Stimulated activated naive B cell treated with anti-CD40 and anti-IgM and Interleukin-4, amounts not matched to agents 10 μg/mL and 1 μg/mL and 100 μg/mL, for 72 hours (primary cell): ENCODE measurements at regions not wholly inside any gene's neighbourhood (a gene's known extent, or its start where the extent isn't known, plus 50 kb on each side); places are given as distances from the start of the nearest gene placed in this dataset.

ENCODE experiments used
- ATAC-seq, 2 donors: fragments of 150-1000 bp; cut with Tn5 transposase; replicated peaks; 2 replicates each; pipeline ENCODE4 v1.10.0; 2021; ENCODE audit warnings: moderate library complexity in 1 of 2
- DNase-seq: peaks from one replicate; pipeline ENCODE4 v3.0.0; 2021
- H3K27ac Mint-ChIP-seq: one replicate; pipeline ENCODE4 v1.8.0; 2022; ENCODE audit warnings: mild to moderate bottlenecking, mixed read lengths
- H3K27me3 Mint-ChIP-seq, 2 donors: one replicate each; pipeline ENCODE4 v1.8.0; 2022; ENCODE audit warnings: mixed read lengths in 2 of 2
- H3K36me3 Mint-ChIP-seq, 2 donors: one replicate each; pipeline ENCODE4 v1.8.0; 2022; ENCODE audit warnings: mixed read lengths in 2 of 2, mild to moderate bottlenecking in 1 of 2
- H3K4me1 Mint-ChIP-seq, 2 donors: one replicate each; pipeline ENCODE4 v1.8.0; 2022; ENCODE audit warnings: mixed read lengths in 2 of 2, mild to moderate bottlenecking in 1 of 2
- H3K4me3 Mint-ChIP-seq, 2 donors: one replicate each; pipeline ENCODE4 v1.8.0; 2022; ENCODE audit warnings: mild to moderate bottlenecking in 2 of 2, mixed read lengths in 2 of 2, moderate library complexity in 1 of 2
- H3K9me3 Mint-ChIP-seq, 2 donors: one replicate each; pipeline ENCODE4 v1.8.0; 2022; ENCODE audit warnings: mixed read lengths in 2 of 2, mild to moderate bottlenecking in 1 of 2

DNA sequence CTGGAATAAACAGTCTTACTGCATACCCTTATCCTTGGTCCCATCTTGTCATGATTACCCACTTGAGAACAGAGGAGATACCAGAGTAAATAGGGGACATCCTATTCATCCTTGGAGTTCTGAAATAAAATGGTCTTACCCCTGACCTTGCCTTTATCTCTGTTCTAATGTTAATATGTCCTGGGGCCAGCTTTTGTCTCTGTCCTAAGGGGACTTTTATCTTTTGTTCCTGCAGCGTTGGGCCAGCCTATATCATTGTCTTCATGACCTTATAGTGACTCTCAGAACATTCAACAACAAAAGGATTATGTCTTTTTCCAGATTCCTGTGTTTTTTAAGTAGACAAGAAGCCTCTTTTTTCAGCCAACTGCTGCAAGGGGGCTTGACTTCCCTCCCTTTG, 1057.5 kb downstream of the LRFN5 start:
- Mint-ChIP-seq H3K4me1 (no peaks in the 10 kb centered on the region), H3K27me3 (no peaks in the 10 kb centered on the region), H3K27ac (no peak overlapping the region), H3K36me3 (no peaks in the 10 kb centered on the region), H3K4me3 (no peak overlapping the region), H3K9me3 (peaks cover 0 to 5% of the 10 kb centered on the region in 2 donors)
- no peak for DNase-seq
- no peak for ATAC-seq

DNA sequence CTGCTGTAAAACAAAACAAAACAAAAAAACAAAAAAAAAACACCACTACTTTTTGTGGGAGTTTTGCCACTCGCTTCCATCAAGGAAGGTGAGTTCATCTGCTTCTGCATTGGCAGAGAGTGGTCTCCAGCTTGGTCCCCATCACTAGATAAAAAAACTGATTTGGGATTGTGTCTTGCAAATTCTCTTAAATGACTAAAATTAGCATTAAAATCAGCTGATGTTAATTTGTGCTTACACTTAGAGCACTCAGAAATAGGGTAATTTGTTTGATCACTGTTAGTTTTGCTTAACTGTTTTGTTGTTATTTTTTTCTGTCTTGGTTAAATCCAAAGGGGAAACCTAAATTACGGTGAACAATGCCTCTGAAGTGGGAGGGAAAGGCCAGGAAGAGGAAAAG, 1048.0 kb downstream of the LRFN5 start:
- Mint-ChIP-seq H3K36me3 (no peaks in the 10 kb centered on the region), H3K9me3 (no peaks in the 10 kb centered on the region), H3K4me3 (no peak overlapping the region), H3K27ac (no peak overlapping the region), H3K27me3 (no peaks in the 10 kb centered on the region), H3K4me1 (no peaks in the 10 kb centered on the region)
- no peak for DNase-seq
- ATAC-seq = no peak

DNA sequence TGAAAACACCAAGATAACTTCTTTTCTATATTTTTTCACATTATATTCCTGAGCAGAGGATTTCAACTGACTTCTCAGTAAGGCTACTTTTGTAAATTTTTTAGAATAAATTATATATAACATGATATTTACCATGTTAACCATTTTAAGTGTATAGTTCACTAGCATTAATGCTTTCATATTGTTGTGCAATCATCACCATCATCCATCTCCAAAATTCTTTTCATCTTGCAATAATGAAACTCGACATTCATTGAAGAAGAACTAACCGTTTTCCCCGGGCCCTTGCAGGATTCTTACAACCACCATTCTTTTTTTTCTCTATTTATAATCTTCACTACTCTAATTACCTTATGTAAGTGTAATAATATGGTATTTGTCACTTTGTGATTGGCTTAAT, 1036.1 kb downstream of the LRFN5 start:
- H3K4me3 Mint-ChIP-seq = no peak overlapping the region
- H3K9me3 Mint-ChIP-seq = peaks cover 5 to 10% of the 10 kb centered on the region in 2 donors
- no peaks in the 10 kb centered on the region for H3K4me1 Mint-ChIP-seq
- H3K36me3 Mint-ChIP-seq = no peaks in the 10 kb centered on the region
- H3K27me3 Mint-ChIP-seq = no peaks in the 10 kb centered on the region
- ATAC-seq (no peak), DNase-seq (no peak)
- no peak overlapping the region for H3K27ac Mint-ChIP-seq

DNA sequence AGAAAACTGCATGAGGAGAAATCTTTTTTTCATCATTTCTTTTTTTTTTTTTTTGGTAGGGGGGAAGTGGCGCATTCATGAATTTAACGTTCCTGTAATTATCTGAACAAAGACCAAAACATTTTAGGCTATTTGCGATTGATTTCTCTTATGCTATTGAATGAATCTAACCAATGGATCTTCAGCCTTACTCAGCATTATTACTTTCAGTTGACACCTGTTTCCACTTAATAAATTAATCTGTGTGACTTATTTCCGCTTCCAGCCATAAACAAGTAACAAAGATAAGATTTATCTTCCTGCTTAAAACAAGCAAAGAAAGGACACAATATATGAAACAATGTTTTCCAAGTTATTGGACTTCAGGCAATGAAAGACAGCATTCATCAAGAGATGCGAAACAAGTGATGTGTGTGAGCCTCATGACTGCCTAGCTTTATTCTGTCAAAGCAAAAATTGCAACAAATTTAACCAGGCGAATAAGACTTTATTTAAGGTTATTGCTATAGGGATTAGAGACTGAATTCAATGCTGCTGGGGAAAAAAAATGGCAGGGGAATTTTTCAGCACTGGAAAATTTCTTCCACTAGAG, 1026.9 kb downstream of the LRFN5 start:
- H3K27ac Mint-ChIP-seq = no peak overlapping the region

DNA sequence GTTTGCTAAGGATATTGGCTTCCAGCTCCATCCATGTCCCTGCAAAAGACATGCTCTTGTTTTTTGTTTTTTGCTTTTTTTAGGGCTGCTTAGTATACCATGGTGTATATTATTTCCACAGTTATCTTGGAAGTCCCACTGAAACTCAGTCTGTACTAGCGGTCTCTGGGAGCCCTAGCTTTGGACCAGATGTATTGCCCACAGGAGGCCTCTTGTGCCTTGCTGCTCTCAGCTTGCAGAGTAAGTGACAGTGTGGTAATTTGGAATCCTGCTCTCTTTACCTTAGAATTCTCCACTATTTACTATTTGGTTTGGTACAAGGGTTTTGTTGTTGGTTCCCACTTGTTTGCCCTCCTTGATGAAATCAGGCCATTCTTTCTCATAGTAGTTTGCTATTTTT, 1022.9 kb downstream of the LRFN5 start:
- H3K27me3 Mint-ChIP-seq = no peaks in the 10 kb centered on the region
- no peak for ATAC-seq
- H3K36me3 Mint-ChIP-seq = no peaks in the 10 kb centered on the region

More for the DNA sequence above, 1026.9 kb downstream of the LRFN5 start:
- ATAC-seq (no peak), DNase-seq (no peak)
- H3K36me3 Mint-ChIP-seq = no peaks in the 10 kb centered on the region
- no peaks in the 10 kb centered on the region for H3K4me1 Mint-ChIP-seq
- H3K27me3 Mint-ChIP-seq = no peaks in the 10 kb centered on the region
- H3K4me3 Mint-ChIP-seq = no peak overlapping the region
- H3K9me3 Mint-ChIP-seq = peaks cover 0 to 1% of the 10 kb centered on the region in 2 donors

DNA sequence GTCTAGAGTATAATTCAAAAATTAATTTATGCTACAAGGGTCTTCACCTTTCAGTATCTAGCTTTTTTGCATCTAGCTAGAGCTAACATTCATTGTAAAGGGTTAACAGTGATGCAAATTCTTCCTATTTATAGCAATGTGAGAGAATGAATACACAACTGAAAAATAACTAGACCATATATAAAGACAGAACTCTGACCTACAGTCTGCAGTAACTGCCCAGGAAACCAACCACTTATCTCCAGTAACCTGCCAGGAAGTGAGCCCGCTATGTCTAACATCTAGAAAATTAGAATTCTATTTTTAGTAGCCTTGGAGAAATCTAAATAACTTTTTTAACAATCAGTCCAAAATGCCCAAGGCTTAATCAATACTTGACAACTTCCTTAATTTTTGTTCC, 1021.9 kb downstream of the LRFN5 start:
- no peaks in the 10 kb centered on the region for H3K9me3 Mint-ChIP-seq
- no peaks in the 10 kb centered on the region for H3K36me3 Mint-ChIP-seq
- H3K4me3 Mint-ChIP-seq = no peak overlapping the region
- DNase-seq (no peak), ATAC-seq (no peak)
- no peaks in the 10 kb centered on the region for H3K27me3 Mint-ChIP-seq
- no peak overlapping the region for H3K27ac Mint-ChIP-seq
- H3K4me1 Mint-ChIP-seq = no peaks in the 10 kb centered on the region

More for the DNA sequence above, 1022.9 kb downstream of the LRFN5 start:
- Mint-ChIP-seq H3K4me3 (no peak overlapping the region), H3K27ac (no peak overlapping the region), H3K9me3 (peaks cover 0 to 1% of the 10 kb centered on the region in 2 donors), H3K4me1 (no peaks in the 10 kb centered on the region)
- no peak for DNase-seq

DNA sequence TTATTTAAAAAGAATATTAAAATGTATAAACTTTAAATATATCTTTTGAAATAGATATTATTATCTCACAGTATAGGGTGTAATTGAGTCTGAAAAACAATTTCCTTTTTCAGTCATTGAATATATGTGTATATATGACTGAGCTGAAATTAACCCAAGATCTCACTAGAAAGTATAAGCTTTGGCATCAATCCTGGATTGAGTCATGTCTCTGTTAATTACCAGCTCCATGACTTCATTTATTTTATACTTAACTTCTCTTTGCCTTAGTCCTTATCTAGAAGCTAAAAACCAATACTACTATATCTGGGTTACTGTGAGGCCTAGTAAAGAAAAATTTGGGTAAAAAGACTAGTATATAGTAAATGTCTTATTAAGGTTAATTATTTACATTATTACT, 1020.3 kb downstream of the LRFN5 start:
- no peak for ATAC-seq
- Mint-ChIP-seq H3K4me1 (no peaks in the 10 kb centered on the region), H3K4me3 (no peak overlapping the region), H3K9me3 (no peaks in the 10 kb centered on the region), H3K36me3 (no peaks in the 10 kb centered on the region), H3K27me3 (no peaks in the 10 kb centered on the region), H3K27ac (no peak overlapping the region)
- no peak for DNase-seq

DNA sequence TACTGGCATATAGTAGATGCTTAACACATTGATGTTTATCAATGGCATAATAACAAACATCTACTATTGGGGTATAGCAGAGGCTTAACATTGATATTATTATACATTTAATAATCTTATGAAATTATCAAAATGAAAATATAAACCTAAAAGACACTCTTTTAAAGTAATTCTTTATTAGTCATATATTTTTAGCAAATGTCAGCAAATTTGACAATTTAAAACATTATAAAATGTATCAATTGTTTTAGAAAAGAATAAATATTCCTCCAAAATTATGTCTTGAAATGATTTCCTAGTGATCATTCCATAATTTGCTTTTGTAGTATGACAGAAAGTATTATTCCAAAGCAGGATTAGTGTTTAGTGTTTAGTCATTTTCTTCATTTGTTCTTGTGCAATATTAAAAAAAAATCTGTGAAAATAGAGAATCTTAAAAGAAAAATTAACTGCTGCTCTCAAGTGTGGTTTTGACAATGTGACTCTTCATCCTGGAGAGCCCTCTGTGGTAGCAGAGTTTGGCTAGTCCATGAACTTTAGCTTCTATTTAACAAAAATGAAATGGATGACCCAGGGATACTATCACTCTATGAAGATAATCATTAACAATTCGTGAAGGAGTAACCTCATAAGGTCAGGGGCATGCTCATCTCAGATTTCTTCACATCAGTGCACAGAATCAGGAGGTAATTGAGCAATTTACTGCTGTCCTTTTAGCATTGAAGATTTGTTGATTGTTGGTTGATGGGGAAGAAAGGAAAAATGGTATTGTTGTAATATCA, 1018.5 kb downstream of the LRFN5 start:
- H3K36me3 Mint-ChIP-seq = no peaks in the 10 kb centered on the region
- H3K4me3 Mint-ChIP-seq = no peak overlapping the region
- H3K4me1 Mint-ChIP-seq = no peaks in the 10 kb centered on the region
- no peak for ATAC-seq
- no peak overlapping the region for H3K27ac Mint-ChIP-seq
- no peaks in the 10 kb centered on the region for H3K27me3 Mint-ChIP-seq
- H3K9me3 Mint-ChIP-seq = no peaks in the 10 kb centered on the region
- DNase-seq = no peak

DNA sequence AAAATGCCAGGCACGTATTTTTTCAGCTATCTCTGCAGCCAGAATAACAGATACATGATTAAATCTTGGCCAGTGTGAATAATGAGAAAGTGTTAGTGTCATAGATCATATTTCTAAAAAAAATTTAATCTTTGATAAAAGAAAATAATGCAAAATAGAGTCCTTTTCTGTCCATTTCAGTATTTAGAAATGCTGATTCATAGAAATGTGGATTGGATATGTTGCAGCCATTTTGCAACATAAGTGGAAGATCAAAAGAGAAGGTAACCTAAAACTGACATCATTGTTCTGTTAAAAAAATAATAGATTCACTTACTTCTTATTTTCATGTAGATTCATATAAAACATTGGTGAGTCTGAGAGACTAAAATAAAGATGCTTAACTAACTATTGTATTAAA, 1010.3 kb downstream of the LRFN5 start:
- DNase-seq = no peak
- H3K9me3 Mint-ChIP-seq = peaks cover 0 to 3% of the 10 kb centered on the region in 2 donors
- H3K36me3 Mint-ChIP-seq = no peaks in the 10 kb centered on the region
- no peak for ATAC-seq
- no peak overlapping the region for H3K27ac Mint-ChIP-seq
- H3K27me3 Mint-ChIP-seq = no peaks in the 10 kb centered on the region
- H3K4me3 Mint-ChIP-seq = no peak overlapping the region
- H3K4me1 Mint-ChIP-seq = no peaks in the 10 kb centered on the region

DNA sequence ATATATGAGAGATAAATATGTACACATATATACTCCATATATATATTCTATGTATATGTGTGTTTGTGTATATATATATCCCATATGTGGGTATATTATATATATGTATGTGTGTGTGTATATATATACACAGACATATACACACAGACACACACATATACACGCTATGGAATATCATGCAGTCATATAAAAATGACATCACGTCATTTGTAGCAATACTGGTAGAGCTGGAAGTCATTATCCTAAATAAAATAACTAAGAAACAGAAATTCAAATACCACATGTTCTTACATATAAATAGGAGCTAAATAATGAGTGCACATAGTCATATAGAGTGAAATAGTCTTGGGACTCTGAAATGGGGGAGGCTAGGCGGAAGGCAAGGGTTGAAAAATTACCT, 1000.2 kb downstream of the LRFN5 start:
- Mint-ChIP-seq H3K27me3 (no peaks in the 10 kb centered on the region), H3K27ac (no peak overlapping the region), H3K4me1 (no peaks in the 10 kb centered on the region), H3K36me3 (no peaks in the 10 kb centered on the region), H3K4me3 (no peak overlapping the region), H3K9me3 (peaks cover 0 to 3% of the 10 kb centered on the region in 2 donors)
- no peak for ATAC-seq
- DNase-seq = no peak

DNA sequence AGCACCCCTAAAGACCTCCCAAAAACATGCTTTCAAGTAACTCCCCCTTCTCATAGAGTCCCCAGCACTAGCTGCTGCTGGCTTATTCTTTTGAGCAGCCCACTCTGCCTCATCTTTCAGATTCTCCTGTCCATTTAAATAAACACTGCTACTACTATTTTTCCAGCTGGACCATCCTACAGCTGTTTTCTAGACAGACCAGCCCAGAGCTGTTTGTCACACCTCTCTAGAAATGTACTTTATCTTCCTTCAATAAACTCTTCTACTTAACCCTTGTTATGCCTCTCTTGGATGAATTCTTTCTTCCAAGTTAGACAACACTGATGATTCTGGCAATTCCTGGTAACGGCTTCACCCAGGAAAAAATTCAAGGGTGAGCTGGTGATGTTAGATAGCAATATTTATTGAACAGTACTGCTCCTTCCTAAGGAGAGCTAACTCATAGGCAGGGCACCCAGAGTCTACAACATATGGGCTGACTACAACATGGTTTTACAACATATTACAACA, 995.7 kb downstream of the LRFN5 start:
- Mint-ChIP-seq H3K27me3 (no peaks in the 10 kb centered on the region), H3K4me3 (no peak overlapping the region), H3K9me3 (peaks cover 0 to 8% of the 10 kb centered on the region in 2 donors), H3K36me3 (no peaks in the 10 kb centered on the region), H3K27ac (no peak overlapping the region), H3K4me1 (no peaks in the 10 kb centered on the region)
- no peak for DNase-seq
- ATAC-seq = no peak

DNA sequence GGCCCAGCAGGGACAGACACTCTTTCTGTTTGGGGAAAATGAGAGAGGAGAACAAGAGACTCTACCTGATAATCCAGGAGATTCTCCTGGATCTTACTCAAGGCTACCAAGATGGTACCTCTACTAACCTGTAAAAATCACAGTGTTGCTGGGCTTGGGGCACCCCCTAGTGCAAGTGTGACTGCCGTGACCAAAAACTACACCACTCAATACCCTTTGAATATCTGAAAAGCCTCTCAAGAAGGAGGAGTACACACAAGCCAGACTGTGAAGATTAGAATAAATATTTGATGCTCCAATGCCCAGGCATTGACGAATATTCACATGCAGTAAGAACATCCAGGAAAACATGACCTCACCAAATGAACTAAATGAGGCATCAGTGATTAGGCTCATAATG, 965.4 kb downstream of the LRFN5 start:
- no peaks in the 10 kb centered on the region for H3K27me3 Mint-ChIP-seq
- no peak overlapping the region for H3K4me3 Mint-ChIP-seq
- no peaks in the 10 kb centered on the region for H3K4me1 Mint-ChIP-seq
- DNase-seq (no peak), ATAC-seq (no peak)
- no peak overlapping the region for H3K27ac Mint-ChIP-seq
- no peaks in the 10 kb centered on the region for H3K36me3 Mint-ChIP-seq
- peaks cover 5 to 16% of the 10 kb centered on the region in 2 donors for H3K9me3 Mint-ChIP-seq

DNA sequence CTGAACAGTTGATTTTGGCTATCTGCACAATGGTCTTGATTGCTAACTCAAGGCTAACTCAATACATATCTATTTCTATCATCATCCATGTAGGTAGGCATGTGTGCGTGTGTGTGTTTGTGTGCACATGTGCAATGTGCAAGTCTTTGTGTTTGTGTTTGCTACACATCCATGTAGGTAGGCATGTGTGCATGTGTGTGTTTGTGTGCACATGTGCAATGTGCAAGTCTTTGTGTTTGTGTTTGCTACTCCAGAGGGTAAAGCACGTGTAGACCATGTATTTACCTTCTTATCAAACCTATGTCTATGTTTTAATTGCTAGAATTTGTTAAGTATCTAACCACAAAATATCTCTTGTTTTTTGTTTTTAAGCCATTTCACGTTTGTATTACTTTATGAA, 962.6 kb downstream of the LRFN5 start:
- H3K9me3 Mint-ChIP-seq = peaks cover 0 to 8% of the 10 kb centered on the region in 2 donors
- no peaks in the 10 kb centered on the region for H3K4me1 Mint-ChIP-seq
- H3K27me3 Mint-ChIP-seq = no peaks in the 10 kb centered on the region
- no peak overlapping the region for H3K27ac Mint-ChIP-seq
- ATAC-seq = no peak
- H3K36me3 Mint-ChIP-seq = no peaks in the 10 kb centered on the region
- DNase-seq = no peak
- H3K4me3 Mint-ChIP-seq = no peak overlapping the region

DNA sequence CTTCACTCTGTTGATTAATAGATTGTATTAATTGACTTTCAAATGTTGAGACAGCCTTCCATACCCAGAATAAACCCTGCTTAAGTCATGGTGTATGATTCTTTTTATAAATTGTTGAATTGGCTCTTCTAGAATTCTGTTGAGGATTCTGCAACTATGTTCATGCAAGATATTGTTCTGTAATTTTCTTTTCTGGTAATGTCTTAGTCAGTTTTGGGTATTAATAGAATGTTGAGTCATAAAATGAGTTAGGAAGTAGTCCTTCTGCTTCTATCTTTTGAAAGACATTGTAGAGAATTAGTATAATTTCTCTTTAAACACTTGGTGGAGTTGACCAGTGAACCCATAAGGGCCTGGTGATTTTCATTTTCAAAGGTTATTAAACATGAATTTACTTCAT, 958.9 kb downstream of the LRFN5 start:
- peaks cover 0 to 2% of the 10 kb centered on the region in 2 donors for H3K9me3 Mint-ChIP-seq
- H3K27me3 Mint-ChIP-seq = no peaks in the 10 kb centered on the region
- H3K36me3 Mint-ChIP-seq = no peaks in the 10 kb centered on the region
- H3K4me3 Mint-ChIP-seq = no peak overlapping the region
- H3K27ac Mint-ChIP-seq = no peak overlapping the region
- no peak for ATAC-seq
- no peaks in the 10 kb centered on the region for H3K4me1 Mint-ChIP-seq
- DNase-seq = no peak

DNA sequence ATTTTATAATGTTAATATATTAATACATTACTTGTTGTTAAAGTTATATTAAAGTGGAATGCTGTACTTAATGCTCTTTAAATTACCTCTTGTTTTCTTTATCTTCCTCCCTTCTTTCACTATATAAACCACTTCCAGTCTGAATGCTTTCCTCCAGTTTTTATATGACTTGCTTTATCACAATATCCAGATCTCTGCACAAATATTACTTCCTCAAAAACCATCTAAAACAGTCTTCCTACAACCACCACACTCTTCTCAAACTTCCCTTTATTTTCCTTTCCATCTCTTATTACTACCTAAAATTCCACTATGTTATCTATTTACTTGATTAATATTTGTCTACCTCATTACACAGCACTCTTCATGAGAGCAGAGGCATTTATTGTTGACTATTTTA, 956.6 kb downstream of the LRFN5 start:
- Mint-ChIP-seq H3K36me3 (no peaks in the 10 kb centered on the region), H3K27ac (no peak overlapping the region), H3K4me3 (no peak overlapping the region), H3K9me3 (peaks cover 0 to 4% of the 10 kb centered on the region in 2 donors), H3K27me3 (no peaks in the 10 kb centered on the region), H3K4me1 (no peaks in the 10 kb centered on the region)
- ATAC-seq (no peak), DNase-seq (no peak)
